Neuronal stem cell (in vitro differentiated cells): ENCODE measurements at regions not wholly inside any gene's neighbourhood (a gene's known extent, or its start where the extent isn't known, plus 50 kb on each side); places are given as distances from the start of the nearest gene placed in this dataset.

Experiments
- DNase-seq: peaks from one replicate; pipeline ENCODE4 v3.0.0-alpha.2; 2013; ENCODE audit warnings: low spot score
- H2AFZ ChIP-seq: one replicate; pipeline ENCODE4 v1.6.1; 2013; ENCODE audit warnings: mild to moderate bottlenecking, low read length, inconsistent platforms
- H2AK5ac ChIP-seq: 2 replicates; pipeline ENCODE4 v1.6.1; 2013; ENCODE audit warnings: low read depth, mild to moderate bottlenecking, inconsistent platforms, low read length, moderate library complexity, mixed read lengths
- H2BK120ac ChIP-seq: 2 replicates; pipeline ENCODE4 v1.6.1; 2013; ENCODE audit warnings: low read depth, mild to moderate bottlenecking, inconsistent platforms, low read length, moderate library complexity, mixed read lengths
- H2BK12ac ChIP-seq: one replicate; pipeline ENCODE4 v1.6.1; 2013; ENCODE audit warnings: low read length, inconsistent platforms
- H2BK15ac ChIP-seq: 2 replicates; pipeline ENCODE4 v1.6.1; 2013; ENCODE audit warnings: mild to moderate bottlenecking, low read length, inconsistent platforms, mixed read lengths
- H2BK5ac ChIP-seq: one replicate; pipeline ENCODE4 v1.6.1; 2013; ENCODE audit warnings: inconsistent platforms, mild to moderate bottlenecking, low read length, moderate library complexity
- H3K14ac ChIP-seq: one replicate; pipeline ENCODE4 v1.6.1; 2013; ENCODE audit warnings: low read length, inconsistent platforms
- H3K18ac ChIP-seq: 2 replicates; pipeline ENCODE4 v1.6.1; 2013; ENCODE audit warnings: low read length, inconsistent platforms
- H3K23ac ChIP-seq: 2 replicates; pipeline ENCODE4 v1.6.1; 2013; ENCODE audit warnings: low read depth, mild to moderate bottlenecking, mixed read lengths, low read length, inconsistent platforms; ENCODE audit not compliant: poor library complexity
- H3K27ac ChIP-seq: replicated peaks from 3 replicates; pipeline ENCODE4 v1.5.1; 2013; ENCODE audit warnings: low read length, inconsistent platforms
- H3K27me3 ChIP-seq, 3 experiments: 2 replicates each; pipeline ENCODE4 v1.6.1; 2013; ENCODE audit warnings: low read length in 3 of 3, mild to moderate bottlenecking in 2 of 3, inconsistent platforms in 1 of 3, low read depth in 1 of 3, mixed read lengths in 1 of 3, moderate library complexity in 1 of 3; ENCODE audit not compliant: control insufficient read depth in 3 of 3, insufficient read depth in 3 of 3
- H3K36me3 ChIP-seq, 2 donors: replicated peaks in 1 of 2; 2 replicates each; pipeline ENCODE4 v1.6.1; 2013; ENCODE audit warnings: low read length in 2 of 2; ENCODE audit not compliant: control insufficient read depth in 2 of 2, insufficient read depth in 2 of 2
- H3K4ac ChIP-seq: 2 replicates; pipeline ENCODE4 v1.6.1; 2013; ENCODE audit warnings: inconsistent platforms, mild to moderate bottlenecking, low read length, moderate library complexity
- H3K4me1 ChIP-seq, 2 donors: 1 replicate in 1 of 2; 2 replicates in 1 of 2; pipeline ENCODE4 v1.6.1; 2013; ENCODE audit warnings: low read length in 2 of 2, low read depth in 1 of 2; ENCODE audit not compliant: control insufficient read depth in 2 of 2, insufficient read depth in 1 of 2
- H3K4me2 ChIP-seq: one replicate; pipeline ENCODE4 v1.6.1; 2013; ENCODE audit warnings: mild to moderate bottlenecking, low read length, inconsistent platforms; ENCODE audit not compliant: insufficient read depth, poor library complexity, severe bottlenecking
- H3K4me3 ChIP-seq, 2 donors: 2 replicates each; pipeline ENCODE4 v1.5.1; 2013; ENCODE audit warnings: low read length in 2 of 2, mild to moderate bottlenecking in 2 of 2, inconsistent platforms in 1 of 2, moderate library complexity in 1 of 2
- H3K79me1 ChIP-seq: one replicate; pipeline ENCODE4 v1.6.1; 2013; ENCODE audit warnings: low read depth, mild to moderate bottlenecking, inconsistent platforms, low read length, moderate library complexity
- H3K9ac ChIP-seq: one replicate; pipeline ENCODE4 v1.6.1; 2013; ENCODE audit warnings: mild to moderate bottlenecking, low read depth, low read length, inconsistent platforms; ENCODE audit not compliant: poor library complexity
- H3K9me3 ChIP-seq, 2 donors: replicated peaks in 1 of 2; 2 replicates each; pipeline versions ENCODE3 to v1.6.1; 2013; ENCODE audit warnings: low read length in 2 of 2, mild to moderate bottlenecking in 2 of 2, inconsistent platforms in 1 of 2, low read depth in 1 of 2, mixed read lengths in 1 of 2, moderate library complexity in 1 of 2; ENCODE audit not compliant: control insufficient read depth in 2 of 2, insufficient read depth in 1 of 2
- H4K8ac ChIP-seq: one replicate; pipeline ENCODE4 v1.6.1; 2013; ENCODE audit warnings: low read depth, mild to moderate bottlenecking, inconsistent platforms, low read length, moderate library complexity
- H4K91ac ChIP-seq: one replicate; pipeline ENCODE4 v1.6.1; 2013; ENCODE audit warnings: low read length, low read depth, mild to moderate bottlenecking, inconsistent platforms; ENCODE audit not compliant: poor library complexity
- WGBS, 2 donors: extraction: QIAGEN DNeasy Blood & Tissue Kit; methylation state at CpG; one replicate each; pipeline ENCODE4 v1.1.7; 2013; ENCODE audit warnings: missing lambda C conversion rate in 2 of 2, mixed read lengths in 1 of 2; ENCODE audit not compliant: insufficient read length in 2 of 2, insufficient replicate concordance in 1 of 2; ENCODE audit errors: extremely low coverage in 2 of 2; 5-methylcytosine and 5-hydroxymethylcytosine counted together

GRCh38 chr18:72436401-72436800 is 107.7 kb downstream of the CBLN2 start:
- Histone ChIP-seq H2AK5ac (no peak overlapping the region), H3K9ac (no peak overlapping the region), H3K4me1 (no peaks in the 10 kb centered on the region), H2BK120ac (no peak overlapping the region), H2AFZ (no peak overlapping the region), H4K91ac (no peak overlapping the region), H3K4me3 (no peak overlapping the region), H3K18ac (no peak overlapping the region), H2BK15ac (no peak overlapping the region), H3K4me2 (no peak overlapping the region), H3K27ac (no peak overlapping the region), H3K4ac (no peak overlapping the region), H3K36me3 (no peaks in the 10 kb centered on the region), H3K9me3 (no peaks in the 10 kb centered on the region), H4K8ac (no peak overlapping the region), H3K79me1 (no peaks in the 10 kb centered on the region), H3K23ac (no peak overlapping the region), H2BK5ac (no peak overlapping the region), H2BK12ac (no peak overlapping the region), H3K27me3 (no peaks in the 10 kb centered on the region), H3K14ac (no peak overlapping the region)
- WGBS, 2 donors, result no CpG with 5 or more reads among the region's 3 CpGs
- no peak for DNase-seq

- Histone ChIP-seq H2AFZ (no peak overlapping the region), H3K27ac (no peak overlapping the region), H3K4me3 (no peak overlapping the region), H3K27me3 (no peaks in the 10 kb centered on the region), H3K9ac (no peak overlapping the region), H3K4me2 (no peak overlapping the region), H3K4me1 (no peaks in the 10 kb centered on the region), H2AK5ac (no peak overlapping the region), H3K18ac (no peak overlapping the region), H3K4ac (no peak overlapping the region), H2BK5ac (no peak overlapping the region), H3K14ac (no peak overlapping the region), H4K8ac (no peak overlapping the region), H3K79me1 (no peaks in the 10 kb centered on the region), H2BK15ac (no peak overlapping the region), H3K23ac (no peak overlapping the region), H3K9me3 (no peaks in the 10 kb centered on the region), H3K36me3 (no peaks in the 10 kb centered on the region), H4K91ac (no peak overlapping the region), H2BK120ac (no peak overlapping the region), H2BK12ac (no peak overlapping the region)
- DNase-seq, result no peak
- WGBS, 2 donors, result no CpG with 5 or more reads among the region's 5 CpGs
Observed at GRCh38 chr18:72433756-72434155, 110.4 kb downstream of the CBLN2 start.

- no peaks in the 10 kb centered on the region for H3K4me1 ChIP-seq
- H3K27me3 ChIP-seq, result no peaks in the 10 kb centered on the region
- no peaks in the 10 kb centered on the region for H3K9me3 ChIP-seq
- no peak overlapping the region for H3K9ac ChIP-seq
- no peaks in the 10 kb centered on the region for H3K79me1 ChIP-seq
- no peak overlapping the region for H2BK120ac ChIP-seq
- H3K4ac ChIP-seq, result no peak overlapping the region
- H3K27ac ChIP-seq, result no peak overlapping the region
- no peak for DNase-seq
- H2AK5ac ChIP-seq, result no peak overlapping the region
- no peak overlapping the region for H3K14ac ChIP-seq
- H3K4me3 ChIP-seq, result no peak overlapping the region
- no peaks in the 10 kb centered on the region for H3K36me3 ChIP-seq
- H3K23ac ChIP-seq, result no peak overlapping the region
- no peak overlapping the region for H2AFZ ChIP-seq
- H4K91ac ChIP-seq, result no peak overlapping the region
- H2BK15ac ChIP-seq, result no peak overlapping the region
- H3K18ac ChIP-seq, result no peak overlapping the region
- no peak overlapping the region for H4K8ac ChIP-seq
- H2BK12ac ChIP-seq, result no peak overlapping the region
- no peak overlapping the region for H3K4me2 ChIP-seq
- no CpG with 5 or more reads among the region's 2 CpGs for WGBS, 2 donors
- no peak overlapping the region for H2BK5ac ChIP-seq
Observed at GRCh38 chr18:72427721-72428120, 116.4 kb downstream of the CBLN2 start.

- Histone ChIP-seq H3K23ac (no peak overlapping the region), H3K4ac (no peak overlapping the region), H3K27ac (no peak overlapping the region), H2AFZ (no peak overlapping the region), H3K18ac (no peak overlapping the region), H2BK12ac (no peak overlapping the region), H3K79me1 (no peaks in the 10 kb centered on the region), H4K91ac (no peak overlapping the region), H3K36me3 (no peaks in the 10 kb centered on the region), H3K9me3 (no peaks in the 10 kb centered on the region), H4K8ac (no peak overlapping the region), H3K4me1 (no peaks in the 10 kb centered on the region), H2BK5ac (no peak overlapping the region), H3K27me3 (no peaks in the 10 kb centered on the region), H3K4me2 (no peak overlapping the region), H3K9ac (no peak overlapping the region), H3K14ac (no peak overlapping the region), H3K4me3 (no peak overlapping the region), H2AK5ac (no peak overlapping the region), H2BK15ac (no peak overlapping the region), H2BK120ac (no peak overlapping the region)
- WGBS, 2 donors, result no CpG with 5 or more reads among the region's 4 CpGs
- no peak for DNase-seq
Observed at GRCh38 chr18:72419914-72420313, 124.2 kb downstream of the CBLN2 start.
